ENCODE measurements at regions not wholly inside any gene's neighbourhood (a gene's known extent, or its start where the extent isn't known, plus 50 kb on each side); places are given as distances from the start of the nearest gene placed in this dataset.

DNA sequence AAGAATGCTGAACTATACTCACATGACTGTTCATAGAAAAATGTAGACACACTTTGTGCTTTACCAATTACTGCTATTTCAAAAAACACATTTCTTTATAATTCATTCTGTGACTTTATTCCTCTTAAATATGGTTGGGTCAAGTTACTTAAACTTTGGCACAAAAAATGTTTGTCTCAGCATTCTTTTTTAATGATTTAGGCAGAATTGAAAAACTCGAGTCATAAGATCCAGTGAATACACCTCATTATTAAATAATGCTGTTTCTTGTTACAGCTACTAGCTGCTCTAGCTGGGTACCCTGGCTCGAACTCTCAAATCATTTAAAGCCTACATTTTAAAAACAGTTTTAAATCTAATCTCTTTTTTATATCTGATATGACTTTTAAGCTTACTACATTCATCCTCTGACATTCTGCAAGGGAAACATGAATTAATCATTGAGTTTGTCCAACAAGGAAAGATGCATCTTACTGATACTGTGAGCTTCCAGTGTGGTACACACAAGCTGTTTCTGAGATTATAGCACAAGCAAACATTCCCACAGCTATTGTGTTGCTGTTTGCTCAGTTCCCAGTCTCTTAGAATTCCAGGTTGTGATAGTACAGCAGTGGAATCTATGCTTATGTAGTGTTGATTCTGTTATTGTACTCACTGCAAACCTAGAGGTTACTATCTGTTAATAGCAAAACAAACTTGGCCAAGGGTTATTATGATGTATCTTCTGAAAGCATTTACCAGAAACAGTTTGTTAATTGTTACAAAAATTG is 746.5 kb downstream of the USP25 start:
- Mint-ChIP-seq H3K9me3 (peaks cover 11% of the 10 kb centered on the region), H3K36me3 (ENCODE audit: low read depth) (no peaks in the 10 kb centered on the region), H3K4me1 (ENCODE audit: low read depth) (no peaks in the 10 kb centered on the region), H3K27ac (no peak overlapping the region), H3K27me3 (ENCODE audit: insufficient read depth) (no peaks in the 10 kb centered on the region), H3K4me3 (no peak overlapping the region)
- DNase-seq (ENCODE audit: low spot score): no peak
- intact Hi-C loops (cut with micrococcal nuclease): no loop called here

- no peaks in the 10 kb centered on the region for H3K36me3 Mint-ChIP-seq (ENCODE audit: low read depth)
- DNase-seq (ENCODE audit: low spot score): no peak
- H3K4me1 Mint-ChIP-seq (ENCODE audit: low read depth): no peaks in the 10 kb centered on the region
- H3K4me3 Mint-ChIP-seq: no peak overlapping the region
- H3K27ac Mint-ChIP-seq: no peak overlapping the region
- intact Hi-C loops (cut with micrococcal nuclease): no loop called here
- peaks cover 13% of the 10 kb centered on the region for H3K9me3 Mint-ChIP-seq
- no peaks in the 10 kb centered on the region for H3K27me3 Mint-ChIP-seq (ENCODE audit: insufficient read depth)
These were observed 758.3 kb downstream of the USP25 start for GRCh38 chr21:16488042-16488441.

DNA sequence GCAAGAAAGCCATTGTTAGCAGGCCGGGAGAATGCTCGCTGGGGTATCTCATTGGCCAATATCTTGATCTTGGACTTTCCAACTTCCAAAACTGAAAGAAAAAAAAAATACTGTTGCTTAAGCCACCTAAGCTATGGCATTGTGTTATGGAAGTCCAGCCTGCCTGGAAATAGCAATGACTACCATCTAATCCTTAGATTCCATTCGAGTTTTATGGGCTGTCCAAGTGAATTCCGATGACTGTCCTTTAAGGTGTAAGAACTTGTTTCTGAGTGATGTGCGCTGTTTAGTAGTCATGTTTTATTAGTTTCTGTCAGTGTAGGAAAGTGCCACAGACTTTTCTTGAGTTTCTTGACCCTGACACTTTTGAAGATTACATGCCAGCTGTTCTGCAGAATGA is 762.6 kb downstream of the USP25 start:
- no peak for DNase-seq (ENCODE audit: low spot score)
- no peaks in the 10 kb centered on the region for H3K27me3 Mint-ChIP-seq (ENCODE audit: insufficient read depth)
- intact Hi-C loops (cut with micrococcal nuclease): no loop called here
- no peaks in the 10 kb centered on the region for H3K4me1 Mint-ChIP-seq (ENCODE audit: low read depth)
- no peak overlapping the region for H3K27ac Mint-ChIP-seq
- H3K4me3 Mint-ChIP-seq: no peak overlapping the region
- H3K36me3 Mint-ChIP-seq (ENCODE audit: low read depth): no peaks in the 10 kb centered on the region
- peaks cover 13% of the 10 kb centered on the region for H3K9me3 Mint-ChIP-seq

- no peaks in the 10 kb centered on the region for H3K27me3 Mint-ChIP-seq (ENCODE audit: insufficient read depth)
- no peaks in the 10 kb centered on the region for H3K4me1 Mint-ChIP-seq (ENCODE audit: low read depth)
- intact Hi-C loops (cut with micrococcal nuclease): no loop called here
- H3K36me3 Mint-ChIP-seq (ENCODE audit: low read depth): no peaks in the 10 kb centered on the region
- no peak overlapping the region for H3K27ac Mint-ChIP-seq
- no peak for DNase-seq (ENCODE audit: low spot score)
- peaks cover 17% of the 10 kb centered on the region for H3K9me3 Mint-ChIP-seq
- no peak overlapping the region for H3K4me3 Mint-ChIP-seq
These were observed 763.1 kb downstream of the USP25 start for GRCh38 chr21:16492892-16493291.

GRCh38 chr21:16496609-16497008 is 766.8 kb downstream of the USP25 start:
- Mint-ChIP-seq H3K4me3 (no peak overlapping the region), H3K9me3 (peaks cover 27% of the 10 kb centered on the region), H3K27me3 (ENCODE audit: insufficient read depth) (no peaks in the 10 kb centered on the region), H3K36me3 (ENCODE audit: low read depth) (no peaks in the 10 kb centered on the region), H3K27ac (no peak overlapping the region), H3K4me1 (ENCODE audit: low read depth) (no peaks in the 10 kb centered on the region)
- no peak for DNase-seq (ENCODE audit: low spot score)
- intact Hi-C loops (cut with micrococcal nuclease): no loop called here

DNA sequence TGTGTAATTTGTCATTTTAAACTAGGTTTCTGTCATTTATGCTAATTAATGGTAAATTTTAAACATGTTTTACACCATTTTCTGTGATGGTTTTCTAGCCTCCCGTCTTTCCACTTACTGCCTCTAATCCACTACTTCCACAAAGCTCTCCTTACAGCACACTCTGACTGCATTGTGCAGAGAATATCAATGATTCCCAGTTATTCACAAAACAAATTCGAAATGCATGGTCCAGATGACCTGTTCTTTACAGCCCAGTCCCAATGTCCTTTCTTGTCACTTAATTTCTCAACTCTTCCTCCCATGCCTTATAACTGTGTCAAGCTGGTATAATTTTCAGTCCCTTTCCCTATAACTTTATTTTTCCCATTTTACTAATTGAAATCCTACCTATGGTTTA is 770.5 kb downstream of the USP25 start:
- Mint-ChIP-seq H3K27me3 (ENCODE audit: insufficient read depth) (no peaks in the 10 kb centered on the region), H3K36me3 (ENCODE audit: low read depth) (no peaks in the 10 kb centered on the region), H3K27ac (no peak overlapping the region), H3K4me3 (no peak overlapping the region), H3K9me3 (peaks cover 20% of the 10 kb centered on the region), H3K4me1 (ENCODE audit: low read depth) (no peaks in the 10 kb centered on the region)
- DNase-seq (ENCODE audit: low spot score): no peak
- intact Hi-C loops (cut with micrococcal nuclease): no loop called here

DNA sequence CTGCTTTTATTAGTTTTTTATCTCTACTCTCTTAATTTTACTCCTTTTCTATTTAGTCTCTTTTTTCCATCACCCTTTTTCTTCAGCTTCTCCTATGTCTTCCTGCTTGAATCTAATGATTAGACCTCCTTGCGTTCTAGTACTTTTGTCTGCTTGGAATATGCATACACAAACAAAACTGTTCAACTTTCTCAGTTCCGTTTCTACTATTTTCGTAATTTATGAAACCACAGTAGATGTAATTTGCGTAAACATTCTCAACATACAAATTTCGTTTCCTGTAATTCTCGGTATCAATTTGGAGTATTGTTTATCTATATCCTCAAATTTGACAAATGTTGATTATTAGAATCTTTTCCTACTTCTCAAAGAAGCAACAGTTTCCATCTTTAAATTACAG is 772.5 kb downstream of the USP25 start:
- intact Hi-C loops (cut with micrococcal nuclease): no loop called here
- no peak overlapping the region for H3K27ac Mint-ChIP-seq
- no peaks in the 10 kb centered on the region for H3K36me3 Mint-ChIP-seq (ENCODE audit: low read depth)
- H3K9me3 Mint-ChIP-seq: peaks cover 14% of the 10 kb centered on the region
- DNase-seq (ENCODE audit: low spot score): no peak
- H3K27me3 Mint-ChIP-seq (ENCODE audit: insufficient read depth): no peaks in the 10 kb centered on the region
- no peak overlapping the region for H3K4me3 Mint-ChIP-seq
- no peaks in the 10 kb centered on the region for H3K4me1 Mint-ChIP-seq (ENCODE audit: low read depth)

GRCh38 chr21:16502897-16503296 is 773.1 kb downstream of the USP25 start:
- H3K9me3 Mint-ChIP-seq: peaks cover 10% of the 10 kb centered on the region
- no peaks in the 10 kb centered on the region for H3K4me1 Mint-ChIP-seq (ENCODE audit: low read depth)
- DNase-seq (ENCODE audit: low spot score): no peak
- no peaks in the 10 kb centered on the region for H3K36me3 Mint-ChIP-seq (ENCODE audit: low read depth)
- H3K27me3 Mint-ChIP-seq (ENCODE audit: insufficient read depth): no peaks in the 10 kb centered on the region
- intact Hi-C loops (cut with micrococcal nuclease): no loop called here
- H3K4me3 Mint-ChIP-seq: no peak overlapping the region
- no peak overlapping the region for H3K27ac Mint-ChIP-seq

GRCh38 chr21:16504281-16504680 is 774.5 kb downstream of the USP25 start:
- no peak overlapping the region for H3K4me3 Mint-ChIP-seq
- no peak for DNase-seq (ENCODE audit: low spot score)
- intact Hi-C loops (cut with micrococcal nuclease): no loop called here
- no peaks in the 10 kb centered on the region for H3K4me1 Mint-ChIP-seq (ENCODE audit: low read depth)
- no peaks in the 10 kb centered on the region for H3K27me3 Mint-ChIP-seq (ENCODE audit: insufficient read depth)
- no peaks in the 10 kb centered on the region for H3K36me3 Mint-ChIP-seq (ENCODE audit: low read depth)
- peaks cover 10% of the 10 kb centered on the region for H3K9me3 Mint-ChIP-seq
- no peak overlapping the region for H3K27ac Mint-ChIP-seq

DNA sequence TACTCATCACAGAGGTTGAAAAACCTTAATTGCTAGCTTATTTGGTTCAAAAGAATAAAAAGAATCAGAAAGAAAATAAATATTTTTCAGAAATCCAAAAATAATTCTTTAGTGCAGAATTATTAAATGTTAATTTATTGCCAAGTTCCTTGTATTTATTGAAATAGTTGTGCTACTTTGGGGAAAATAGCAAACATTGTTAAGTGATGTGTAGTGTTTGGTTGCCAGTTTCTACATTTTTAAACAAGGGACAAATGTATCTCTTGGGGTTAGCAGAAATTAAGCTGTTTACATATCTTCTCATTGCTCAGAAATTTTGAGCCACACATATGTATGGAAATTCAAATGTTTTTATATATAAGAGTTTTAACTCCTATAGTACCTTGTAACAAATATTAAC is 775.0 kb downstream of the USP25 start:
- H3K9me3 Mint-ChIP-seq: peaks cover 12% of the 10 kb centered on the region
- H3K27me3 Mint-ChIP-seq (ENCODE audit: insufficient read depth): no peaks in the 10 kb centered on the region
- no peaks in the 10 kb centered on the region for H3K36me3 Mint-ChIP-seq (ENCODE audit: low read depth)
- no peak overlapping the region for H3K27ac Mint-ChIP-seq
- H3K4me3 Mint-ChIP-seq: no peak overlapping the region
- intact Hi-C loops (cut with micrococcal nuclease): no loop called here
- no peaks in the 10 kb centered on the region for H3K4me1 Mint-ChIP-seq (ENCODE audit: low read depth)
- DNase-seq (ENCODE audit: low spot score): no peak

DNA sequence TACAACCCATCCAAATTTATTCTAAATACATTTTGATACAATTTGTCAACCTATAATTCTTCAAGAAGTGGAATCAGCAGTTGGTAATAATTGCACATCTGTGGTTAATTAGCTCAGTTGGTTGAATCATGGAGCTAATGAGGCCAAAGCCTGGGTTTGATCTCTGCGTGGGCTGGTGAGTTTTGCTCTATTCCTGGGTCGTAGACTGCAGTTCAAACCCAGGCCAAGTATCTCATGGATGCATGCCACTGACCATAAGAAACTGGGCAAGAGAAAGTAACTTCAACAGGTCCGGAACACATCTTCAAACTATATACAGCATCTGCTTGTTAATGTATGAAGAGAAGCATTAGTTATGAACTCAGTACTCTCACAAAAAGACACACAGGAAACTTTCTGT is 779.7 kb downstream of the USP25 start:
- no peak overlapping the region for H3K4me3 Mint-ChIP-seq
- H3K9me3 Mint-ChIP-seq: peaks cover 28% of the 10 kb centered on the region
- DNase-seq (ENCODE audit: low spot score): no peak
- intact Hi-C loops (cut with micrococcal nuclease): no loop called here
- H3K4me1 Mint-ChIP-seq (ENCODE audit: low read depth): no peaks in the 10 kb centered on the region
- no peaks in the 10 kb centered on the region for H3K36me3 Mint-ChIP-seq (ENCODE audit: low read depth)
- no peaks in the 10 kb centered on the region for H3K27me3 Mint-ChIP-seq (ENCODE audit: insufficient read depth)
- H3K27ac Mint-ChIP-seq: no peak overlapping the region

DNA sequence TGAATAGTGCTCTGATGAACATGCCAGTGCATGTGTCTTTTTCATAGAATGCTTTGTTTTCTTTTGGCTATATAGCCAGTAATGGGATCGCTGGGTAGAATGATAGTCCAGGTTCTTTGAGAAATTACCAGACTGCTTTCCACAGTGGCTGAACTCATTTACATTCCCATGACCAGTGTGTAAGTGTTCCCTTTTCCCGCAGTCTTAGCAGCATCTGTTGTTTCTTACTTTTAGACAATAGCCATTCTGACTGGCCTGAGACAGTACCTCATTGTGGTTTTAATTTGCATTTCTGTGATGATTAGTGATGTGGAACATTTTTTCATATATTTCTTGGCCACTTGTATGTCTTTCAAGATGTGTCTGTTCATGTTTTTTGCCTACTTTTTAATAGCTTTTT is 784.5 kb downstream of the USP25 start:
- Mint-ChIP-seq H3K27me3 (ENCODE audit: insufficient read depth) (no peaks in the 10 kb centered on the region), H3K4me1 (ENCODE audit: low read depth) (no peaks in the 10 kb centered on the region), H3K27ac (no peak overlapping the region), H3K9me3 (peaks cover 34% of the 10 kb centered on the region), H3K4me3 (no peak overlapping the region), H3K36me3 (ENCODE audit: low read depth) (no peaks in the 10 kb centered on the region)
- no peak for DNase-seq (ENCODE audit: low spot score)
- intact Hi-C loops (cut with micrococcal nuclease): no loop called here

GRCh38 chr21:16517383-16517782 is 787.6 kb downstream of the USP25 start:
- Mint-ChIP-seq H3K9me3 (peaks cover 30% of the 10 kb centered on the region), H3K4me1 (ENCODE audit: low read depth) (no peaks in the 10 kb centered on the region), H3K27me3 (ENCODE audit: insufficient read depth) (no peaks in the 10 kb centered on the region), H3K4me3 (no peak overlapping the region), H3K27ac (no peak overlapping the region), H3K36me3 (ENCODE audit: low read depth) (no peaks in the 10 kb centered on the region)
- intact Hi-C loops (cut with micrococcal nuclease): no loop called here
- DNase-seq (ENCODE audit: low spot score): no peak

DNA sequence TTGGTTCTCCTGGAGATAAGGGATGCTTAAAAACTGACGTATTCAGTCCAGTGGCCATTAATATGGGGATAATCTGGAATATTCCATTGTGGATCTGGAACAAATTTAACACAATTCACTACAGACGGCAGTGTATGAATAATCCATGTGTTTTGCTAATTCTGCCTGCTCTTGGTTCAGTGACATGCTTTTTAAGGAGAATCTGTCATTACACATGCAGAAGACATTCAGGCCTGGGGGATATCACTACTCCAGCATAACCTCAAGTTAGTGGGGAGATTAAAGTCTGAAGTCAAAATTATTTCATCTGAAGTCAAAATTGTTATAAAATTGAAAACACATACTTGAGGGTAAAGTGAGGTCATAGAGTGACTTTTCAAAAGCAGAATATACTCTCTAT is 789.3 kb downstream of the USP25 start:
- no peaks in the 10 kb centered on the region for H3K27me3 Mint-ChIP-seq (ENCODE audit: insufficient read depth)
- no peaks in the 10 kb centered on the region for H3K4me1 Mint-ChIP-seq (ENCODE audit: low read depth)
- DNase-seq (ENCODE audit: low spot score): no peak
- peaks cover 31% of the 10 kb centered on the region for H3K9me3 Mint-ChIP-seq
- intact Hi-C loops (cut with micrococcal nuclease): no loop called here
- no peaks in the 10 kb centered on the region for H3K36me3 Mint-ChIP-seq (ENCODE audit: low read depth)
- H3K4me3 Mint-ChIP-seq: no peak overlapping the region
- no peak overlapping the region for H3K27ac Mint-ChIP-seq

Data from activated T-helper 1 cell treated with anti-CD3 and anti-CD28 coated beads, Interleukin-12 subunit alpha, Interleukin-12 subunit beta, Interleukin-2, Interleukin-4 antibody, amounts not matched to agents 30 ng/mL and 10 ng/mL and 1 ng/mL, durations not matched to agents 14 hours and 24 hours and 36 hours (primary cell).